ENCODE measurements at regions not wholly inside any gene's neighbourhood (a gene's known extent, or its start where the extent isn't known, plus 50 kb on each side); places are given as distances from the start of the nearest gene placed in this dataset.

- no peak for DNase-seq
Measured at GRCh38 chr3:102605153-102605552, 170.3 kb downstream of the ZPLD1 start.

- DNase-seq = no peak
Measured at GRCh38 chr3:102608875-102609274, 174.1 kb downstream of the ZPLD1 start.

DNA sequence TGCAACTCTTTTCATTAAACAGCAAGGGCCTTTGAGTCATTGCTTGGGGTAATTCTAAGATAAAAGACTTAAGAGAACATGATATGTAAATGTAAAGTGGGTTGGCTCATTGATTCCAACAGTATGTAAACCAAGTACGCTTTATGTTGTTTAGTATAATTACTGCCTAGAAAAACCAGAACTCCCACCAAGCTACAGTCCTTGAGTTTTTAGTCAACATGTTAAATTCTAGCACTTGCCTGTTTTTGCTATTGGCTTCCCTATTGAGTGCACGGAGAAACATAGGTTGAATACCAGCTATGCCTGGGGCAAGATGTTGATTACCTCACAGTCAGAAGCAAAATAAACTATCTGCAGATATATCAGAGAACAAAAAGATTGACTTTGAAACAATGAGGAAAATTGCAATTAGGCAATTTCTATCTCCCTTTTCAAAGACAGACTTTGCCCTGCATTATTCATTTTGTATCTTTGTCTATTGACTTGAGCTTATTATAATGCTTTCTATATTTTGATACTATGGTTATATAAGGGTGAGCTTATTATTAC lies 179.3 kb downstream of the ZPLD1 start:
- no peak for DNase-seq

GRCh38 chr3:102614585-102614984 lies 179.8 kb downstream of the ZPLD1 start:
- no peak for DNase-seq

GRCh38 chr3:102617381-102617780 lies 182.6 kb downstream of the ZPLD1 start:
- DNase-seq = no peak

GRCh38 chr3:102619361-102619760 lies 184.5 kb downstream of the ZPLD1 start:
- no peak for DNase-seq

DNA sequence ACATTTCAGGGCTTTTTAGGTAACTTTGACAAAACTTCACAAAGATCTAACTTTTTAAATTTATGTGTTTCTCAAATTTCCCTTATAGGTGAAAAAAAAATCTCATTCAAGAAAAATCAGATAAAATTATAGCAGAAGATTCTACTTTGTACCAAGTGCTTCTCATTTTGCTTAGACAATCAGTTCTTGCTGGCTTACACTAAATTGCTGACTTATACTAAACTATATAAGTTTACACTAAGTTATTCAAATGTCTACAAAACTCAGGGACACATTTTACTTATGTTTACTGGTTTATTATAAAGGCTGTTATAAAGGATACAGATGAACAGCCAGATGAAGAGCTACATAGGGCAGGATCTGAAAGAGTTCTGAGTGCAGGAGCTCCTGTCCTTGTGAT lies 195.1 kb downstream of the ZPLD1 start:
- no peak for DNase-seq

DNA sequence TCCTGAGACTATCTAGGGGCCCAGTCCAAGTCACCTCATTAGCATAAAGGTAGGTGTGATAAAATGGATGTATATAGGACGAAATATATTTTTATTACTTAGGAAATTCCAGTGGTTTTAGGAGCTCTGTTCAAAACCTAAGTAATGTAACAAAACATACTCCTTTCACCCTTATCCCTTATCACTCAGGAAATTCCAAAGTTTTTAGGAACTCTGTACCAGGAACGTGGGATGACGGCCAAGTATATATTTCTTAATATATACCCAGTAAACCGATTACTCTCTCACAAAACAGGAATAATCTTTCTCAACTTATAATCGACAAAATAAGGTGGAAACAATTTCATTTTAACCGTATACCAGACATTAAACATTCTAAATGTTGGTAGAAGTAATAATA lies 195.7 kb downstream of the ZPLD1 start:
- no peak for DNase-seq

DNA sequence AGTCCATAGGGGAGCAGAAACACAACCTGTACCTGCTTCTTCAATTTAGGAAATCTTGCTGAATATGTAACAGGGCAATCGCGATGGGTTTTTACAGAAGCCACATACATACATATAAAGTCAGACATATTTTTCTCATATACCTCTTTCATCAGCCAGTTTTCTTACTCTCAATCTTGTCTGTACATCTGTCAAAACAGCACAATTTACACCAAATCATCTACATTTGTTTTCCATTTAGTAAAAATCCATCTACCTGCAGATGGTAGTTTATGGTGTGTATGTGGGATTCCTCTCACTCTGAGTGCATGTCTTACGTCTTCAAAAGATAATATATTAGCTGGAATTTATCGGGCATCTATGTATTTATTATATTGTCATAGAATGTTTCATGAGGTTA lies 208.7 kb downstream of the ZPLD1 start:
- no peak for DNase-seq

- DNase-seq = no peak
Measured at GRCh38 chr3:102646557-102646956, 211.7 kb downstream of the ZPLD1 start.

GRCh38 chr3:102660653-102661052 lies 225.8 kb downstream of the ZPLD1 start:
- no peak for DNase-seq

- DNase-seq = no peak
Measured at GRCh38 chr3:102661707-102662497, 227.1 kb downstream of the ZPLD1 start.

DNA sequence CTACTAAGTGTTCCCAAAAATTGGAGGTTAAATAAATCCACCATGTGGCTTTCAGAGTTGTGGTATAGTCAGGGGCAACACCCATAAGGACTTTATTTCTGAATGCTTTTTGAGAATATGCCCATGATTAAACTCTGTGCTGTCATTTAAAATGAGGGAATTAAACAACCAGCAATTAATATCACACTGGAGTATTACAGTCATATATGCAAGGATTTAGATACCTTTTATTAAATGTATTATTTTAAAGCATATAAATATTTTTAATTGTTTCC lies 227.6 kb downstream of the ZPLD1 start:
- no peak for DNase-seq

DNA sequence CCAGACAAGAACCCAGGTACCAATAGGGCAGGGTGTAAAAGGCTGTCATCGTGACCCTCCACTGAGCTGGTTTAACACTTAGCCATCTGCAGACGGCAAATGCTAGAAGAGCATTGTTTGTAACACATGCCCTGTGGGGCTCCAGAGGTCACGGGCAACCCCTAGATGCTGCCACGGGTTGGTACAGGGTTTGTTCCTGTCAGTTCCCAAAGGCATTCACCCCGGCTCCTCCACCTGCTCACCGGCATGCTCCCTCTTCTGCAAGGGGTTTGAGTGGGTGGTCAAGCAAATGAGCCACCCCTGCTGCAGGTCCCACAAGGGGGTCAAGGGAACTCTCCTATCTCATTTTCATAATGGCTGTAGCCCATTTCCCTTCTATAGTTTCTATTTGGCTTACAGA lies 229.3 kb downstream of the ZPLD1 start:
- no peak for DNase-seq

DNA sequence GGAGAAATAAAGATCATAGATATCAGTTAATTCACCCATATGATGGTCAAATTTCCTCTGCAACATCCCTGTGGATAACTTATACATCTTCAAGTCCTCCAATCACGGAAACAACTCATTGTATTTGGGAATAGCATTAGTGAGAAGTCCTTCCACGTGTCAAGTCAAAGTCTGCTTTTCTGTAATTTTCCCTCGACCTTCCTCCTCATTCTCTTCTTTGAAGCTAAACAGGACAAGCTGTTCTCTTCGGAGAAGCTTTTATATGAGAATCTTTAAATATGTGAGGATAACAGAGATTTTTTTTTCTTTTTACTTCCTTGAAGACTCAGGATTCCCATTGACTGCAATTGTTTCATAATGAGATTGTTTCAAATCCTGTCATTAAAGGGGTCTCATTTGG lies 230.4 kb downstream of the ZPLD1 start:
- no peak for DNase-seq

DNA sequence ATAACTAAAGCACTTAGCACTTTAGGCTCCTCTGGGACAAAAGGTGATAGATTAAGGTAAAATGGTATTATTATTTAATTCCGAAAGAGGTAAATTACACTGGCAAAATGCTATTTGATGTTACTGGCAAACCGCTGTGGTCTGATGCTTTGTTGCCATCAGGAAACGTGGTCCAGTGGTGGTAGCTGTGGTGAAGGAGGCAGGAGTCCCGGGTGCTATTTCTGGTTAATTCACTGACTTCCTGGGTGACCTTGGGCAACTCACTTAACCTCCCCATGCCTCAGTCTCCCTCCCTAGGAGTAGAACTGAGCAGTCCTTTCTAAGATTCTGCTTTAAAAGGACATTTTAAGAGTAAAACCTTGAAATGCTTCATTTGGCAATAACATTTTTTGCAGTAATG lies 233.4 kb downstream of the ZPLD1 start:
- no peak for DNase-seq

- DNase-seq = no peak
Measured at GRCh38 chr3:102670986-102671385, 236.2 kb downstream of the ZPLD1 start.

GRCh38 chr3:102672305-102672704 lies 237.5 kb downstream of the ZPLD1 start:
- DNase-seq = no peak

- DNase-seq = peak; percentile 33
Measured at GRCh38 chr3:102673271-102674115, 238.7 kb downstream of the ZPLD1 start.

DNA sequence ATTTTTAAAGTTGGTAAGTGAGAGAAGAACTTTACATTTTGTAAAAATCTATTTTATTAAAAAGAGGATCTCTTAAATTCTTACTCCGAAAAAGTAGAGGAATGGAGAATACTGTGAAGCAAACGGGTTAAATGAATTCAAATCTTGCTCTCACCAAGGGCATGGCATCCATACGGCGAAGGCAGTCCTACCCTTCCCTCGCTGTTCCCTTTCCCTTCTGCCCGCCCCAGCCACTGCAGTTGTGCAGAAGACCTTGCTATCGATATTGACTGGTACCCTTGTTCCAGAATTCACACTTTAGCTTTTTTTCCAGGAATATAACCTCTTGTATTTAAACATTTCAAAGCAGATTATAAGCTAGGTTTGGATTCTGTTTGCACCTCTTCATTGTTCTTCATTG lies 239.5 kb downstream of the ZPLD1 start:
- DNase-seq = no peak

- no peak for DNase-seq
Measured at GRCh38 chr3:102676424-102676823, 241.6 kb downstream of the ZPLD1 start.

DNA sequence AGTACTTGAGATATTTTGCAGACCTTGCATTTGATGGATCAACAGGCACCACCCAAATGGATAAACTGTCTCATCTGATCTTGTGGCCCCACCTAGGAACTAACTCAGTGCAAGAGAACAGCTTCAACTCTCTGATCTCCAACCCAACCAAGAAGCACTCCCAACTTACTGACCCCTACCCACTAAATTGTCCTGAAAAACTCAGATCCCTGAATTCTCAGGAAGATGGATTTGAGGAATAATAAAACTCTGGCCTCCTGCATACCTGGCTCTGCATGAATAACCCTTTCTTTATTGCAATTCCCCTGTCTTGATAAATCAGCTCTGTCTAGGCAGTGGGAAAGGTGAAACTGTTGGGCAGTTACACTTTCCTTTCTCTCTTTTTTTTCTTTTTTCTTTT lies 247.9 kb downstream of the ZPLD1 start:
- no peak for DNase-seq

DNA sequence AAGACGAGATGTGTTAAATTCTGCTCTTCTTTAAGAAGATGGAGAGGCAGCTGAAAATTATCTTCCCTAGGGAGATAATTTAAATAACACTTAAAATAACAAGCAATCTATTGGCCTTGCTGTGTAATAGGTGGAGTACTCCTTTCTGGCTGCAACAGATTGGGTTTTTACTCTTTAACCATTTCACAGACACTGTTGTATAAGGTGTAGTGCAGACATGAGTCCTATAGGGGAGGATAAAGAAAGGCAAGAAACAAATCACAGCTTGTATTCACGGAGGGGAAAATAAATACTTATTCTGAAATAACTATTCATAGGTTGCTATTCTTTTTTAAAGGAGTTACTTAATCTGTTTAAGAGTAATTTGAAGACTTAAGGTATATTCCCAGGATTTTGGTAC lies 252.0 kb downstream of the ZPLD1 start:
- no peak for DNase-seq

DNA sequence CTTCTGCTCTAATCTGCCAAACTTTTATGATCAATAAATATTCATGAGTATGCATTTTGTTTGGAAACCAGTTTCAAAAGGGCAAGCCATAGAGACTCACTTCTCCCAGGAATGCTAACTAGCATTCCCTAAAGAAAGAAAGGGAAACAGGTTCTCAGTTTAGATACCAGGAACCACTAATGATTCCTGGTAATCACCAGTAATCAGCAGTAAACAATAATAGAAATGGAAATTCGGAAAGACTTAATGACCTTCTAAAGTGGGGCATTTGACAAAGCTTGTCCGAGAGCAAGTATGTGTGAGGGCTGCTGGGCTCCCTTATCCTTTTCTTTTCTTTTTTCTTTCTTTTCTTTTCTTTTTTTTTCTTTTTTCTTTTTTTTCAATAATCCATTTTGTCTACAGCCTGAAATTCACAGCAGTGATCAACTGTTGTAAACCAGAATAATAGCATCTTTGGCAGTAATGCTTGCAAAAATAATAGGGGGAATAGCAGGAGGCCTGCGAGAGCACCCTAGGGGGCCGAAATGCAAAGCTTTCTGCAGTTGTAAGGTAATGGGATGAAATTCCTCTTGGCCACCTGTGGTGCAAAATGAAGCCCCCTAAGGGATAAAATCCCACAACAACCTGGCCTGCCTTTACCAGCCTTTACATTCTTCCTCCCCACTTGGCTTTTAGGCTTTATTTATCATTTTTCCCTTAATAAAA lies 253.2 kb downstream of the ZPLD1 start:
- no peak for DNase-seq

Data from activated gamma-delta T cell treated with Interleukin-2 at 50 U/mL for 16 hours (primary cell).